Bronchial epithelial cell (primary cell): ENCODE measurements at regions not wholly inside any gene's neighbourhood (a gene's known extent, or its start where the extent isn't known, plus 50 kb on each side); places are given as distances from the start of the nearest gene placed in this dataset.
A peak's percentile ranks its signal among the peaks of the same experiment; 100 is the strongest.

Experiments used
- DNase-seq: peaks from one replicate; pipeline ENCODE4 v3.0.0-alpha.2; 2010; ENCODE audit warnings: low read depth
- FAIRE-seq: peaks from 2 replicates; lab custom pipeline; 2011; peaks lifted over from hg19 to GRCh38; lab: Jason Lieb, UNC
- H3K27me3 ChIP-seq: 2 replicates; pipeline ENCODE4 v1.5.1; 2011; ENCODE audit warnings: low read length; ENCODE audit not compliant: control insufficient read depth, insufficient read depth
- H3K36me3 ChIP-seq: 2 replicates; pipeline ENCODE4 v1.5.1; 2011; ENCODE audit warnings: low read length; ENCODE audit not compliant: control insufficient read depth, insufficient read depth
- H3K4me3 ChIP-seq: 2 replicates; pipeline ENCODE4 v1.5.1; 2011; ENCODE audit warnings: mild to moderate bottlenecking, low read depth, low read length, control low read depth
- TF ChIP-seq, protein P1 (sequence below): IDR thresholded peaks from 2 replicates; pipeline ENCODE4 v1.5.1; 2011; ENCODE audit warnings: mild to moderate bottlenecking, moderate library complexity, low read length, control low read depth, inconsistent platforms; ENCODE audit not compliant: insufficient read depth, severe bottlenecking

DNA sequence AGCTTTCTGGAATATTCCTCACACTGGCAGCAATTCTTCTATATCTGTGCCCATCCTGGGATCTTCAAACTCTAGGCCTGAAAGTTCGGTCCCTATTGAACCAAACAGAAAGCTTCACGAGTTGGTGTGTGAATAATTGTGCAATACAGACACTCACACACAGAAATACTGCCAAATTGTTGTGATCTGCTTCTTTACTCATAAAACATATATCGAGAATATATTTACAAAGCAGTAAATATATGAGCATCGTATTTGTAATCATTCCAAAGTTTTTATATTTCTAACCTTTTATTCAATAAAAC lies 56.6 kb upstream of the BEX4 start:
- TF ChIP-seq, protein P1, sequence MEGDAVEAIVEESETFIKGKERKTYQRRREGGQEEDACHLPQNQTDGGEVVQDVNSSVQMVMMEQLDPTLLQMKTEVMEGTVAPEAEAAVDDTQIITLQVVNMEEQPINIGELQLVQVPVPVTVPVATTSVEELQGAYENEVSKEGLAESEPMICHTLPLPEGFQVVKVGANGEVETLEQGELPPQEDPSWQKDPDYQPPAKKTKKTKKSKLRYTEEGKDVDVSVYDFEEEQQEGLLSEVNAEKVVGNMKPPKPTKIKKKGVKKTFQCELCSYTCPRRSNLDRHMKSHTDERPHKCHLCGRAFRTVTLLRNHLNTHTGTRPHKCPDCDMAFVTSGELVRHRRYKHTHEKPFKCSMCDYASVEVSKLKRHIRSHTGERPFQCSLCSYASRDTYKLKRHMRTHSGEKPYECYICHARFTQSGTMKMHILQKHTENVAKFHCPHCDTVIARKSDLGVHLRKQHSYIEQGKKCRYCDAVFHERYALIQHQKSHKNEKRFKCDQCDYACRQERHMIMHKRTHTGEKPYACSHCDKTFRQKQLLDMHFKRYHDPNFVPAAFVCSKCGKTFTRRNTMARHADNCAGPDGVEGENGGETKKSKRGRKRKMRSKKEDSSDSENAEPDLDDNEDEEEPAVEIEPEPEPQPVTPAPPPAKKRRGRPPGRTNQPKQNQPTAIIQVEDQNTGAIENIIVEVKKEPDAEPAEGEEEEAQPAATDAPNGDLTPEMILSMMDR: no peak
- no peak for FAIRE-seq
- no peaks in the 10 kb centered on the region for H3K36me3 ChIP-seq

DNA sequence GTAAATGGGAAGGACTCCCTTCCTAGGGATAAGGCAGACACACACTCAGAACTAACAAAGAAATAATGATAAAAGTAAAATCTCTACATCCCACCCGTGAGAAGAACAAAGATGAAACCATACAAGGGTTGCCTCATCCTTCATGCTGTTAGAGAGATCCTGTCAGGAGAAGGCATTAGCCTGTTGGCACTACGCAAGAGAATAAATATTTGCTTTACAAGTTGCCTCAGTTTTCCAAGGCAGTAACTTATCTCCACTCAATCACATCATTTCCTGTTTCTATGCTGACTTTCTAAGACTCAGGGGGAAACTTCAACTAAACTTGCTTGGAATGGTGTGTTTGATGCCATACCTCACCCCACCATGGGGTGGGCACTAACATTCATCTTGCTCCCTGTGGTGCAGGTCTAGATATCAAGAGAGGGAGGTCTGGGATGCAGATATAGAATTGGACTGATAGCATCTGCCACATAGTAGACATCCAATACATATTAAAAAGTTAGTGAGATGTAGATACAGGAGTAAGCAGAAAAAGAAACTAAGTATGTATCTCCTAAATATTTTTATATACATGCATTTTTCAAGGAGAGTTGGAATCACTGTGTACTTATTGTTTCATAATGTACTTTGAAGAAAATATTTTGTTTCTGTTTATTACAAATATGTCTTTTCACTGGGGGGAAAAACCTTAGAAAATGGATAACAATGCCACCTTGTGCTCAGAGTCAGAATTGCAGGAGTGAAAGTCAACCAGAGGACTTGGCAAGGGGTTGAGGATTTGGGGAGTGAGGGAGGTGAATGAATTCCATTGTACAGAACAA lies 57.2 kb upstream of the BEX4 start:
- no peaks in the 10 kb centered on the region for H3K27me3 ChIP-seq
- peak; percentile 42 for DNase-seq
- H3K36me3 ChIP-seq: no peaks in the 10 kb centered on the region
- no peak for FAIRE-seq
- no peak overlapping the region for H3K4me3 ChIP-seq
- TF ChIP-seq, protein P1: peak; percentile 32

More for the DNA sequence above, 56.6 kb upstream of the BEX4 start:
- Histone ChIP-seq H3K4me3 (no peak overlapping the region), H3K27me3 (no peaks in the 10 kb centered on the region)
- no peak for DNase-seq

DNA sequence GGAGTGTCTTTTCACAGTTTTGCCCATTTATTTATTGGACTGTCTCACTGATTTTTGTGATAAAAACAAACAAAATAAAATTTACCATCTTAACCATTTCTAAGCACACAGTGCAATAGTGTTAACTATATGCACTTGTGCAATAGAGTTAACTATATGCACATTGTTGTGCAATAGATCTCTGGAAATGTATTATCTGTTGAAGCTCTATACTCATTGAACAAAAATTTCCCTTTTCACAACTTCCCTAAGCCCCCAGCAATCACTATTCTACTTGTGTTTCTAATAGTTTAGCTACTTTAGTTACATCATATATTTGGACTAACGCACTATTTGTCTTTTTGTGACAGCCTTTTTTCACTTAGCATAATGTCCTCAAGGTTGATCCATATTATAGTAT lies 59.7 kb upstream of the BEX4 start:
- Histone ChIP-seq H3K4me3 (no peak overlapping the region), H3K36me3 (no peaks in the 10 kb centered on the region), H3K27me3 (no peaks in the 10 kb centered on the region)
- FAIRE-seq (no peak), DNase-seq (peak; percentile 26)
- TF ChIP-seq, protein P1: no peak

DNA sequence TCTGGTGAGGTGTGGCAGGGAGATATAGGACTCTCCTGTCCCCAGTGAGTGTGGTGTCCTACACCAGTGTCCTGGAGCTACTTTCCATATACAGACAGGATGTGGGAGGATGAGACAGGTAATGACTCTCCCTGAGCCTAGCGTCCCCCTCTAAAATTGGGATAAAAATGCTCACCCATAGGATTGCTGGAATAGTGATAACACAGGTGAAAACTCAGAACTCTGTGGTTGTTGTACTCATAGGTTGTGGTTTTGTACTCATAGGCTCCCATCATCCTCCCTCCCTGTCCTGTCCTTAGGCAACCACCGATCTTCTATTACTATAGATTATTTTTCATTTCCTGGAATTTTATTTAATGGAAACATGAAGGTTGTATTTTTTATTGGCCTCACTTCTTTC lies 60.7 kb upstream of the NXF3 start:
- DNase-seq (peak; percentile 32), FAIRE-seq (no peak)
- Histone ChIP-seq H3K4me3 (no peak overlapping the region), H3K36me3 (no peaks in the 10 kb centered on the region), H3K27me3 (no peaks in the 10 kb centered on the region)
- TF ChIP-seq, protein P1: no peak

DNA sequence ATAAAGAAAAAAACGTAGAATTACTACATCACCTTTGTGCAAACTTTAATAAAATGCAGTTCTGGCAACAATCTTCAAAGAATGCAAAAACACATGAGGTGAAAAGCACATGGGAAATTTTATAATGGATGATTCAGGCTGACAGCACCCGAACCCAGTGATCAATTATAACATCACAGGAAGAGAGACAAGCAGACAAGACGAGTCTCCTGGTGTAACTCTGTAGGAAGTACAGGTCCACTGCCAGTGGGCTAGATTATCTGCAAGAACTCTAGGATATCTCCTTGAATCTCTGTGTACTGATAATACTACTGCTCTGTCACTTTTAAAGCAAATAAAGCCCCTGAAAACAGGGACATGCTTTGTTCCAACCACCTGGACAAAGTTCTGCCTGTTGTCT lies 58.9 kb upstream of the NXF3 start:
- DNase-seq (peak; percentile 61), FAIRE-seq (no peak)
- TF ChIP-seq, protein P1: no peak
- Histone ChIP-seq H3K4me3 (no peak overlapping the region), H3K27me3 (no peaks in the 10 kb centered on the region), H3K36me3 (no peaks in the 10 kb centered on the region)

DNA sequence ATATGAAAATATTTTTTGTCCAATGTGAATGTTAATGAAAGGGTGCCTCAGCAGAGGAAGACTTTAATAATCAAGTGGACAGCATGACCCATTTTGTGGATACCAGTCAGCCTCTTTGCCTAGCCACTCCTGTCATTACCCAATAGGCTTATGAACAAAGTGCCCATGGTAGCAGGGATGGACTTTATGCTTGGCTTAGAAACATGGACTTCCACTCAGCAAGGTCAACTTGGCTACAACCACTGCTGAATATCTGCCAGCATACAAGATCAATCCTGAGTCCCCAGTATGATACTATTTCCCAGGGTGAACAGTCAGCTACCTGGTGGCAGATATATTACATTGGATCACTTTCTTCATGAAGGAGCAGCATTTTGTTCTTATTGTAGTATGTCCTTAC lies 56.7 kb upstream of the NXF3 start:
- TF ChIP-seq, protein P1: no peak
- FAIRE-seq (no peak), DNase-seq (no peak)
- H3K4me3 ChIP-seq: no peak overlapping the region
- no peaks in the 10 kb centered on the region for H3K36me3 ChIP-seq
- no peaks in the 10 kb centered on the region for H3K27me3 ChIP-seq
